CD4-positive, CD25-positive, alpha-beta regulatory T cell (primary cell): ENCODE measurements at regions not wholly inside any gene's neighbourhood (a gene's known extent, or its start where the extent isn't known, plus 50 kb on each side); places are given as distances from the start of the nearest gene placed in this dataset.
A peak's percentile ranks its signal among the peaks of the same experiment; 100 is the strongest.

Experiments
- ATAC-seq, 2 donors: fragments of 150-1000 bp; cut with Tn5 transposase; one replicate each; pipeline ENCODE4 v1.10.0; 2021; ENCODE audit warnings: low read depth in 2 of 2, moderate number of reproducible peaks in 2 of 2, moderate library complexity in 1 of 2
- DNase-seq, 3 donors: peaks; one replicate each; pipeline versions ENCODE4 v3.0.0 to v3.0.0-alpha.2; 2012 to 2022; ENCODE audit warnings: mixed read lengths in 1 of 3
- H3K27ac ChIP-seq: one replicate; pipeline ENCODE4 v1.7.0; 2013; ENCODE audit warnings: mild to moderate bottlenecking, low read length; ENCODE audit not compliant: insufficient read depth, poor library complexity, severe bottlenecking
- H3K27me3 ChIP-seq: one replicate; pipeline ENCODE4 v1.7.0; 2013; ENCODE audit warnings: low read length; ENCODE audit not compliant: control insufficient read depth, insufficient read depth
- H3K36me3 ChIP-seq: one replicate; pipeline ENCODE4 v1.7.0; 2013; ENCODE audit warnings: mild to moderate bottlenecking, low read length, moderate library complexity; ENCODE audit not compliant: control insufficient read depth, insufficient read depth
- H3K4me1 ChIP-seq: 2 replicates; pipeline ENCODE4 v1.7.0; 2013; ENCODE audit warnings: mild to moderate bottlenecking, low read length; ENCODE audit not compliant: insufficient read depth, control insufficient read depth, poor library complexity, severe bottlenecking
- H3K4me3 ChIP-seq: one replicate; pipeline ENCODE4 v1.7.0; 2013; ENCODE audit warnings: low read depth, mild to moderate bottlenecking, low read length, moderate library complexity
- H3K9me3 ChIP-seq, 2 experiments: 1 replicate in 1 of 2; 2 replicates in 1 of 2; pipeline ENCODE4 v1.7.0; 2013; ENCODE audit warnings: low read length in 2 of 2, mild to moderate bottlenecking in 1 of 2, moderate library complexity in 1 of 2; ENCODE audit not compliant: control insufficient read depth in 2 of 2
- H3K27ac Mint-ChIP-seq, 3 donors: one replicate each; pipeline ENCODE4 v1.8.0; 2020 to 2022; ENCODE audit warnings: mild to moderate bottlenecking in 3 of 3, mixed read lengths in 3 of 3, moderate library complexity in 2 of 3
- H3K27me3 Mint-ChIP-seq: one replicate; pipeline ENCODE4 v1.8.0; 2022; ENCODE audit warnings: mild to moderate bottlenecking, mixed read lengths
- H3K36me3 Mint-ChIP-seq: one replicate; pipeline ENCODE4 v1.8.0; 2020; ENCODE audit warnings: mixed read lengths
- H3K4me1 Mint-ChIP-seq, 4 donors: one replicate each; pipeline ENCODE4 v1.8.0; 2020 to 2022; ENCODE audit warnings: mixed read lengths in 4 of 4, mild to moderate bottlenecking in 1 of 4
- H3K4me3 Mint-ChIP-seq, 4 donors: one replicate each; pipeline ENCODE4 v1.8.0; 2020 to 2022; ENCODE audit warnings: mild to moderate bottlenecking in 4 of 4, mixed read lengths in 4 of 4, moderate library complexity in 3 of 4
- H3K9me3 Mint-ChIP-seq, 7 donors: one replicate each; pipeline ENCODE4 v1.8.0; 2020 to 2022; ENCODE audit warnings: mixed read lengths in 7 of 7, mild to moderate bottlenecking in 3 of 7, moderate library complexity in 2 of 7

- Histone ChIP-seq H3K27me3 (peaks cover 5% of the 10 kb centered on the region), H3K9me3 (no peaks in the 10 kb centered on the region), H3K27ac (no peak overlapping the region), H3K4me1 (no peaks in the 10 kb centered on the region), H3K36me3 (no peaks in the 10 kb centered on the region), H3K4me3 (no peak overlapping the region)
- H3K27ac Mint-ChIP-seq, result no peak overlapping the region
- H3K4me3 Mint-ChIP-seq, result no peak overlapping the region
- ATAC-seq (no peak), DNase-seq (no peak)
- H3K4me1 Mint-ChIP-seq, result no peaks in the 10 kb centered on the region
- H3K36me3 Mint-ChIP-seq, result no peaks in the 10 kb centered on the region
- H3K27me3 Mint-ChIP-seq, result peaks cover 14% of the 10 kb centered on the region
- H3K9me3 Mint-ChIP-seq, result no peaks in the 10 kb centered on the region
These were observed 103.8 kb upstream of the VRK1 start for GRCh38 chr14:96693252-96693820.

- Mint-ChIP-seq H3K4me3 (no peak overlapping the region), H3K9me3 (no peaks in the 10 kb centered on the region), H3K4me1 (no peaks in the 10 kb centered on the region), H3K27me3 (peaks cover 14% of the 10 kb centered on the region), H3K27ac (no peak overlapping the region), H3K36me3 (no peaks in the 10 kb centered on the region)
- DNase-seq (no peak), ATAC-seq (no peak)
- peaks cover 5% of the 10 kb centered on the region for H3K27me3 ChIP-seq
- no peaks in the 10 kb centered on the region for H3K36me3 ChIP-seq
- H3K9me3 ChIP-seq, result no peaks in the 10 kb centered on the region
- H3K4me1 ChIP-seq, result no peaks in the 10 kb centered on the region
- no peak overlapping the region for H3K4me3 ChIP-seq
- no peak overlapping the region for H3K27ac ChIP-seq
These were observed 103.2 kb upstream of the VRK1 start for GRCh38 chr14:96693987-96694386.

GRCh38 chr14:96698960-96699539 lies 98.1 kb upstream of the VRK1 start:
- Histone ChIP-seq H3K36me3 (no peaks in the 10 kb centered on the region), H3K27ac (no peak overlapping the region), H3K4me3 (no peak overlapping the region), H3K9me3 (no peaks in the 10 kb centered on the region), H3K27me3 (no peaks in the 10 kb centered on the region), H3K4me1 (no peaks in the 10 kb centered on the region)
- peak in 2 of 3 donors; percentile 2 to 27 for DNase-seq
- no peaks in the 10 kb centered on the region for H3K36me3 Mint-ChIP-seq
- no peaks in the 10 kb centered on the region for H3K9me3 Mint-ChIP-seq
- H3K27ac Mint-ChIP-seq, result no peak overlapping the region
- H3K27me3 Mint-ChIP-seq, result peaks cover 19% of the 10 kb centered on the region
- ATAC-seq, result no peak
- H3K4me3 Mint-ChIP-seq, result no peak overlapping the region
- no peaks in the 10 kb centered on the region for H3K4me1 Mint-ChIP-seq

- ATAC-seq (no peak), DNase-seq (no peak)
- Histone ChIP-seq H3K9me3 (no peaks in the 10 kb centered on the region), H3K27me3 (no peaks in the 10 kb centered on the region), H3K36me3 (no peaks in the 10 kb centered on the region), H3K27ac (no peak overlapping the region), H3K4me3 (no peak overlapping the region), H3K4me1 (no peaks in the 10 kb centered on the region)
- H3K9me3 Mint-ChIP-seq, result peaks cover 0 to 3% (median 0%) of the 10 kb centered on the region in 7 donors
- no peak overlapping the region for H3K4me3 Mint-ChIP-seq
- no peak overlapping the region for H3K27ac Mint-ChIP-seq
- H3K4me1 Mint-ChIP-seq, result no peaks in the 10 kb centered on the region
- peaks cover 20% of the 10 kb centered on the region for H3K27me3 Mint-ChIP-seq
- H3K36me3 Mint-ChIP-seq, result no peaks in the 10 kb centered on the region
These were observed 97.5 kb upstream of the VRK1 start for GRCh38 chr14:96699666-96700065.

GRCh38 chr14:96702831-96703230 lies 94.4 kb upstream of the VRK1 start:
- Mint-ChIP-seq H3K27ac (no peak overlapping the region), H3K27me3 (peaks cover 29% of the 10 kb centered on the region), H3K9me3 (peaks cover 0 to 3% (median 0%) of the 10 kb centered on the region in 7 donors), H3K36me3 (no peaks in the 10 kb centered on the region), H3K4me1 (no peaks in the 10 kb centered on the region), H3K4me3 (no peak overlapping the region)
- no peaks in the 10 kb centered on the region for H3K4me1 ChIP-seq
- no peak for ATAC-seq
- no peaks in the 10 kb centered on the region for H3K9me3 ChIP-seq
- DNase-seq, result no peak
- no peaks in the 10 kb centered on the region for H3K36me3 ChIP-seq
- no peak overlapping the region for H3K4me3 ChIP-seq
- H3K27ac ChIP-seq, result no peak overlapping the region
- H3K27me3 ChIP-seq, result peaks cover 4% of the 10 kb centered on the region

- H3K4me3 ChIP-seq, result no peak overlapping the region
- H3K4me3 Mint-ChIP-seq, result no peak overlapping the region
- peaks cover 20% of the 10 kb centered on the region for H3K27me3 Mint-ChIP-seq
These were observed 91.6 kb upstream of the VRK1 start for GRCh38 chr14:96705422-96706092.

GRCh38 chr14:96706893-96707292 lies 90.3 kb upstream of the VRK1 start:
- no peaks in the 10 kb centered on the region for H3K4me1 Mint-ChIP-seq
- peaks cover 0 to 3% (median 0%) of the 10 kb centered on the region in 7 donors for H3K9me3 Mint-ChIP-seq
- no peak overlapping the region for H3K4me3 Mint-ChIP-seq
- no peak overlapping the region for H3K27ac Mint-ChIP-seq
- Histone ChIP-seq H3K27ac (no peak overlapping the region), H3K9me3 (no peaks in the 10 kb centered on the region), H3K4me3 (no peak overlapping the region), H3K27me3 (peaks cover 4% of the 10 kb centered on the region), H3K36me3 (no peaks in the 10 kb centered on the region), H3K4me1 (no peaks in the 10 kb centered on the region)
- ATAC-seq, result no peak
- H3K27me3 Mint-ChIP-seq, result peaks cover 15% of the 10 kb centered on the region
- H3K36me3 Mint-ChIP-seq, result no peaks in the 10 kb centered on the region
- no peak for DNase-seq

More at GRCh38 chr14:96705422-96706092, 91.6 kb upstream of the VRK1 start:
- H3K36me3 ChIP-seq, result no peaks in the 10 kb centered on the region
- DNase-seq (no peak), ATAC-seq (no peak)
- no peaks in the 10 kb centered on the region for H3K9me3 ChIP-seq
- peaks cover 4% of the 10 kb centered on the region for H3K27me3 ChIP-seq
- H3K27ac Mint-ChIP-seq, result no peak overlapping the region
- peaks cover 0 to 3% (median 0%) of the 10 kb centered on the region in 7 donors for H3K9me3 Mint-ChIP-seq
- no peaks in the 10 kb centered on the region for H3K36me3 Mint-ChIP-seq
- H3K4me1 ChIP-seq, result no peaks in the 10 kb centered on the region
- H3K4me1 Mint-ChIP-seq, result no peaks in the 10 kb centered on the region
- no peak overlapping the region for H3K27ac ChIP-seq
